Nephron (organoid): ENCODE measurements at regions not wholly inside any gene's neighbourhood (a gene's known extent, or its start where the extent isn't known, plus 50 kb on each side); places are given as distances from the start of the nearest gene placed in this dataset.
"Not testable (repeated sequence)": the region's sequence is repeated elsewhere in the genome, so short reads cannot be mapped to it uniquely, and the experiment has no call there.

Experiments used
- H3K27ac Mint-ChIP-seq, 3 experiments: 2 replicates each; pipeline ENCODE4 v1.8.0; 2020; ENCODE audit warnings: mixed read lengths in 3 of 3, mild to moderate bottlenecking in 2 of 3, moderate library complexity in 1 of 3
- H3K27me3 Mint-ChIP-seq: 2 replicates; pipeline ENCODE4 v1.8.0; 2021; ENCODE audit warnings: low read depth, mild to moderate bottlenecking, moderate library complexity, mixed read lengths
- H3K36me3 Mint-ChIP-seq: 2 replicates; pipeline ENCODE4 v1.8.0; 2020; ENCODE audit warnings: low read depth, mixed read lengths
- H3K4me1 Mint-ChIP-seq: 2 replicates; pipeline ENCODE4 v1.8.0; 2020; ENCODE audit warnings: mixed read lengths
- H3K4me3 Mint-ChIP-seq, 3 experiments: 2 replicates each; pipeline ENCODE4 v1.8.0; 2020; ENCODE audit warnings: mild to moderate bottlenecking in 3 of 3, mixed read lengths in 3 of 3, moderate library complexity in 2 of 3
- H3K9me3 Mint-ChIP-seq: 2 replicates; pipeline ENCODE4 v1.8.0; 2020; ENCODE audit warnings: mixed read lengths
- TF ChIP-seq, protein P1 (sequence below), 3 experiments: fragments of 200-600 bp; sonication (generic); IDR thresholded peaks; one replicate each; pipeline ENCODE4 v1.5.0; 2021; ENCODE audit warnings: antibody characterized with exemption in 3 of 3; ENCODE audit not compliant: unreplicated experiment in 3 of 3

- no peak overlapping the region for H3K4me3 Mint-ChIP-seq
- H3K27ac Mint-ChIP-seq = no peak overlapping the region
- no peaks in the 10 kb centered on the region for H3K27me3 Mint-ChIP-seq
- H3K9me3 Mint-ChIP-seq = no peaks in the 10 kb centered on the region
- no peaks in the 10 kb centered on the region for H3K36me3 Mint-ChIP-seq
- peaks cover 21% of the 10 kb centered on the region for H3K4me1 Mint-ChIP-seq
- TF ChIP-seq, protein P1, sequence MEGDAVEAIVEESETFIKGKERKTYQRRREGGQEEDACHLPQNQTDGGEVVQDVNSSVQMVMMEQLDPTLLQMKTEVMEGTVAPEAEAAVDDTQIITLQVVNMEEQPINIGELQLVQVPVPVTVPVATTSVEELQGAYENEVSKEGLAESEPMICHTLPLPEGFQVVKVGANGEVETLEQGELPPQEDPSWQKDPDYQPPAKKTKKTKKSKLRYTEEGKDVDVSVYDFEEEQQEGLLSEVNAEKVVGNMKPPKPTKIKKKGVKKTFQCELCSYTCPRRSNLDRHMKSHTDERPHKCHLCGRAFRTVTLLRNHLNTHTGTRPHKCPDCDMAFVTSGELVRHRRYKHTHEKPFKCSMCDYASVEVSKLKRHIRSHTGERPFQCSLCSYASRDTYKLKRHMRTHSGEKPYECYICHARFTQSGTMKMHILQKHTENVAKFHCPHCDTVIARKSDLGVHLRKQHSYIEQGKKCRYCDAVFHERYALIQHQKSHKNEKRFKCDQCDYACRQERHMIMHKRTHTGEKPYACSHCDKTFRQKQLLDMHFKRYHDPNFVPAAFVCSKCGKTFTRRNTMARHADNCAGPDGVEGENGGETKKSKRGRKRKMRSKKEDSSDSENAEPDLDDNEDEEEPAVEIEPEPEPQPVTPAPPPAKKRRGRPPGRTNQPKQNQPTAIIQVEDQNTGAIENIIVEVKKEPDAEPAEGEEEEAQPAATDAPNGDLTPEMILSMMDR (IDR thresholded peaks at IDR 0.05; ENCODE audit: unreplicated experiment in 3 of 3) = no peak
Measured at GRCh38 chr3:178949896-178950295, 121.7 kb downstream of the ZMAT3 start.

DNA sequence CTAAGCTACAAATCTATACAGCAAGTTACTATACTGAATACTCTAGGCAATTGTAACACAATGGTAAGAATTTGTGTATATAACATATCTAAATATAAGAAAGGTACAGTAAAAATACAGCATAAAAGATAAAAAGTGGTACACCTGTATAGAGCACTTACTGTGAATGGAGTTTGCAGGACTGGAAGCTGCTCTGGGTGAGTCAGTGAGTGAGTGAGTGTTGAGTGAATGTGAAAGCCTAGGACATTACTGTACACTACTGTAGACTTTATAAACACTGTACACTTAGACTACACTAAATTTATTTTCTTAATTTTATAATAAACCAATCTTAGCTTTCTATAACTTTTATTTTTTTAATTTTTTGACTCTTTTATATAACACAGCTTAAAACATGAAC, 123.1 kb downstream of the ZMAT3 start:
- H3K36me3 Mint-ChIP-seq = no peaks in the 10 kb centered on the region
- peaks cover 11% of the 10 kb centered on the region for H3K4me1 Mint-ChIP-seq
- no peaks in the 10 kb centered on the region for H3K27me3 Mint-ChIP-seq
- peaks cover 7% of the 10 kb centered on the region for H3K9me3 Mint-ChIP-seq
- H3K27ac Mint-ChIP-seq = no peak overlapping the region
- TF ChIP-seq, protein P1 (IDR thresholded peaks at IDR 0.05; ENCODE audit: unreplicated experiment in 3 of 3) = no peak
- H3K4me3 Mint-ChIP-seq = no peak overlapping the region

DNA sequence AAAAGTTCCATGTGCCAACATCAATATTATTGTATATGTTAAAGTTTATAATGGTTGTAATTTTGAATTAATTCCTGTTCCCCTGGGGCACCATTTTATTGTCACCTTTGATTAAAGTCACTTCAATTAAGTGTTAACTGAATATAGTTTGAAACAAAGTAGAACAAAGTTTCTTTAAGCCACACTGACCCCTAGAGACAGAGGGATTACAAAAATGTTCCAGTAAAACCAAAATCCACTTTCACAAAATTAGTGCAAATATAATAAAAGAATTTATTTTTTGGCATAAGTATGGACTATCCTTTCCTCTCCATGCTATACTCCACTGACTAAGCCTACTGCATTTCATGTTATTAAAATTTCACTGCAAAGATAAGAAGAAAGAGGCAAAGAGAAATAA, 123.9 kb downstream of the ZMAT3 start:
- TF ChIP-seq, protein P1 (IDR thresholded peaks at IDR 0.05; ENCODE audit: unreplicated experiment in 3 of 3) = peak; percentile 22 to 37 (median 23)
- peaks cover 8% of the 10 kb centered on the region for H3K9me3 Mint-ChIP-seq
- no peak overlapping the region for H3K27ac Mint-ChIP-seq
- H3K27me3 Mint-ChIP-seq = no peaks in the 10 kb centered on the region
- no peak overlapping the region for H3K4me3 Mint-ChIP-seq
- H3K36me3 Mint-ChIP-seq = no peaks in the 10 kb centered on the region
- peaks cover 3% of the 10 kb centered on the region for H3K4me1 Mint-ChIP-seq

DNA sequence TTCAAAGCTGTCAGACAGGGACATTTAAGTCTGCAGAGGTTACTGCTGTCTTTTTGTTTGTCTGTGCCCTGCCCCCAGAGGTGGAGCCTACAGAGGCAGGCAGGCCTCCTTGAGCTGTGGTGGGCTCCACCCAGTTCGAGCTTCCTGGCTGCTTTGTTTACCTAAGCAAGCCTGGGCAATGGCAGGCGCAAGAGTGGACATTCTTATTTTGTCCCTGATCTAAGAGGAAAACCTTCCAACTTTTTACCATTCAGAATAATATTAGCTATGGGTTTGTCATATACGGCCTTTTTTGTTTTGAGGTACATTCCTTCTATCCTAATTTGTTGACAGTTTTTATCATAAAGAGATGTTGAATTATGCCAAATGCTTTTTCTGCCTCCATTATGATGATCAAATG, 129.3 kb downstream of the ZMAT3 start:
- not testable (repeated sequence) for H3K36me3 Mint-ChIP-seq, H3K4me3 Mint-ChIP-seq, H3K27ac Mint-ChIP-seq, H3K27me3 Mint-ChIP-seq, H3K4me1 Mint-ChIP-seq
- H3K9me3 Mint-ChIP-seq = peaks cover 12% of the 10 kb centered on the region

DNA sequence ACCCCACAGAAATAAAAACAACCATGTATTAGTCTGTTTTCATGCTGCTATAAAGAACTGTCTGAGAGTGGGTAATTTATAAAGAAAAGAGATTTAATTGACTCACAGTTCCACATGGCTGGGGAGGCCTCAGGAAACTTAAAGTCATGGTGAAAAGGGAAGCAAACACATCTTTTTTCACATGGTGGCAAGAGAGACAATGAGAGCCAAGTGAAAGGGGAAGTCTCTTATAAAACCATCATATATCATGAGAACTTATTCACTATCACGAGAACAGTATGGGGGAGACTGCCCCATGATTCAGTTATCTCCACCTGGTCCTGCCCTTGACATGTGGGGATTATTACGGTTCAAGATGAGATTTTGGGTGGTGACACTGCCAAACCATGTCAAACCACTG, 141.5 kb downstream of the ZMAT3 start:
- H3K27ac Mint-ChIP-seq = no peak overlapping the region
- H3K4me3 Mint-ChIP-seq = no peak overlapping the region
- no peaks in the 10 kb centered on the region for H3K4me1 Mint-ChIP-seq
- TF ChIP-seq, protein P1 (IDR thresholded peaks at IDR 0.05; ENCODE audit: unreplicated experiment in 3 of 3) = no peak
- peaks cover 59% of the 10 kb centered on the region for H3K9me3 Mint-ChIP-seq
- no peaks in the 10 kb centered on the region for H3K36me3 Mint-ChIP-seq
- H3K27me3 Mint-ChIP-seq = no peaks in the 10 kb centered on the region

- Mint-ChIP-seq H3K27ac (no peak overlapping the region), H3K27me3 (no peaks in the 10 kb centered on the region), H3K9me3 (peaks cover 35% of the 10 kb centered on the region), H3K4me1 (no peaks in the 10 kb centered on the region), H3K4me3 (no peak overlapping the region), H3K36me3 (no peaks in the 10 kb centered on the region)
- TF ChIP-seq, protein P1 (IDR thresholded peaks at IDR 0.05; ENCODE audit: unreplicated experiment in 3 of 3) = no peak
Measured at GRCh38 chr3:178916223-178916622, 155.4 kb downstream of the ZMAT3 start.
